Panc1 (cell line): ENCODE measurements at regions not wholly inside any gene's neighbourhood (a gene's known extent, or its start where the extent isn't known, plus 50 kb on each side); places are given as distances from the start of the nearest gene placed in this dataset.

Experiments
- ATAC-seq: fragments of 200-7000 bp; cut with Tn5 transposase; 2 replicates; pipeline ENCODE4 v1.9.1; 2020; ENCODE audit warnings: mild to moderate bottlenecking, moderate library complexity
- BruUV-seq: library from RNA; stranded (reverse); fragments of 400-500 nt; replicated peaks from 2 replicates; lab custom pipeline; 2021; lab: Mats Ljungman, UMichigan
- CTCF ChIA-PET: fragments of 300-600 bp; sonication (Branson Sonifier 250); formaldehyde crosslinking; loops from one replicate; lab custom pipeline; 2022; ENCODE audit warnings: antibody characterized with exemption; lab: Charles Lee
- POLR2A ChIA-PET: fragments of 300-600 bp; sonication (Branson Sonifier 250); formaldehyde crosslinking; loops from one replicate; lab custom pipeline; 2022; ENCODE audit warnings: antibody characterized with exemption; lab: Charles Lee
- DNase-seq: peaks from one replicate; pipeline ENCODE4 v3.0.0-alpha.2; 2010; ENCODE audit warnings: low read depth, low spot score
- H3K27ac ChIP-seq: 2 replicates; pipeline ENCODE4 v1.5.1; 2011; ENCODE audit warnings: mild to moderate bottlenecking, low read length, inconsistent platforms
- H3K27me3 ChIP-seq: fragments of 200-500 bp; sonication (Bioruptor generic); 2 replicates; pipeline ENCODE4 v1.6.0; 2014; ENCODE audit warnings: low read length, inconsistent platforms; ENCODE audit not compliant: control insufficient read depth, insufficient read depth
- H3K36me3 ChIP-seq: fragments of 200-500 bp; sonication (Bioruptor generic); 2 replicates; pipeline ENCODE4 v1.5.1; 2014; ENCODE audit warnings: inconsistent platforms, mild to moderate bottlenecking, low read length, moderate library complexity; ENCODE audit not compliant: control insufficient read depth, insufficient read depth
- H3K4me1 ChIP-seq: 2 replicates; pipeline ENCODE4 v1.5.1; 2011; ENCODE audit warnings: inconsistent platforms, mild to moderate bottlenecking, low read length, moderate library complexity; ENCODE audit not compliant: control insufficient read depth, insufficient read depth
- H3K4me3 ChIP-seq, 2 experiments: 2 replicates each; pipeline ENCODE4 v1.5.1; 2011 to 2012; ENCODE audit warnings: low read depth in 2 of 2, low read length in 2 of 2, mild to moderate bottlenecking in 2 of 2, inconsistent platforms in 1 of 2, moderate library complexity in 1 of 2
- H3K9me3 ChIP-seq: fragments of 200-500 bp; sonication (Bioruptor generic); 2 replicates; pipeline ENCODE4 v1.5.1; 2014; ENCODE audit warnings: low read depth, mild to moderate bottlenecking, inconsistent platforms, low read length, moderate library complexity; ENCODE audit not compliant: control insufficient read depth, insufficient read depth
- POLR2AphosphoS5 ChIP-seq: IDR thresholded peaks from 2 replicates; pipeline ENCODE4 v1.6.1; 2012; ENCODE audit warnings: mild to moderate bottlenecking, low read depth, low read length, moderate library complexity
- SIN3A ChIP-seq: IDR thresholded peaks from 2 replicates; pipeline ENCODE4 v1.6.1; 2012; ENCODE audit warnings: low read depth, mild to moderate bottlenecking, low read length, moderate library complexity, borderline replicate concordance; ENCODE audit not compliant: insufficient read depth
- TCF7L2 ChIP-seq: IDR thresholded peaks from 2 replicates; pipeline ENCODE4 v1.6.1; 2011; ENCODE audit warnings: mild to moderate bottlenecking, low read depth, low read length, inconsistent platforms
- in situ Hi-C: cut with HindIII; loops from 2 replicates; pipeline ENCODE4 v1.10.0; 2016; ENCODE audit warnings: low sequenced_read_pairs, low pct_unique_long_range_greater_than_20kb
- intact Hi-C: fragments of 100-400 bp; cut with micrococcal nuclease; formaldehyde crosslinking; loops from one replicate; pipeline ENCODE4 v1.10.0; 2022; ENCODE audit not compliant: unreplicated experiment
- TF ChIP-seq, protein P1 (sequence below): fragments of 450-650 bp; IDR thresholded peaks from 2 replicates; pipeline ENCODE4 v1.5.1; 2017; ENCODE audit warnings: mild to moderate bottlenecking
- TF ChIP-seq, protein P2 (sequence below), 2 experiments: IDR thresholded peaks; 2 replicates each; pipeline ENCODE4 v1.6.1; 2011 to 2012; ENCODE audit warnings: low read depth in 2 of 2, control low read depth in 1 of 2, low read length in 1 of 2, mild to moderate bottlenecking in 1 of 2, moderate library complexity in 1 of 2; ENCODE audit not compliant: insufficient read depth in 1 of 2

DNA sequence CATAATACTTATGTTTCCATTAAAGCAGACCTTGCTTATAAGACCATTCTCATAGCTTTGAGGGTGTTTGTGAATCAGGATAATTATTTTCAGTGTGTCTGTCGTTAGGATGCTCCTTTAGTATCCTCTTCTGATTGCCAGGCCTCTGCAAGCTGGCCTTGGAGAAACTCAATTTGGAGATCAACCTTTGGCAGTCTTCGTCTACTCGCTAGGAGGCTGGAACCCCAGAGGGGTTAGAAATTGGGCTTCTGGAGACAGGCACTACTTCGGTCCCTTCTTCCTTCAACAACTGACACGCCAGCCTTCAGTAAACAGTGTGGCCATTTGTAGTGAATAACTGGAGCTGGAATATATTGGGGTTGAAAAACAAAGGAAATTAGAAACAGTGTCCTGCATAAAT is 100.8 kb upstream of the CITED2 start:
- ChIA-PET POLR2A (no interaction called here), CTCF (no interaction called here)
- Histone ChIP-seq H3K4me1 (peaks cover 4% of the 10 kb centered on the region; the same call in 1 of the 2 replicates), H3K36me3 (no peaks in the 10 kb centered on the region), H3K4me3 (no peak overlapping the region), H3K9me3 (no peaks in the 10 kb centered on the region), H3K27ac (no peak overlapping the region; the same call in 1 of the 2 replicates), H3K27me3 (no peaks in the 10 kb centered on the region)
- intact Hi-C loops (no loop called here), in situ Hi-C loops (no loop called here)
- TF ChIP-seq, protein P1, sequence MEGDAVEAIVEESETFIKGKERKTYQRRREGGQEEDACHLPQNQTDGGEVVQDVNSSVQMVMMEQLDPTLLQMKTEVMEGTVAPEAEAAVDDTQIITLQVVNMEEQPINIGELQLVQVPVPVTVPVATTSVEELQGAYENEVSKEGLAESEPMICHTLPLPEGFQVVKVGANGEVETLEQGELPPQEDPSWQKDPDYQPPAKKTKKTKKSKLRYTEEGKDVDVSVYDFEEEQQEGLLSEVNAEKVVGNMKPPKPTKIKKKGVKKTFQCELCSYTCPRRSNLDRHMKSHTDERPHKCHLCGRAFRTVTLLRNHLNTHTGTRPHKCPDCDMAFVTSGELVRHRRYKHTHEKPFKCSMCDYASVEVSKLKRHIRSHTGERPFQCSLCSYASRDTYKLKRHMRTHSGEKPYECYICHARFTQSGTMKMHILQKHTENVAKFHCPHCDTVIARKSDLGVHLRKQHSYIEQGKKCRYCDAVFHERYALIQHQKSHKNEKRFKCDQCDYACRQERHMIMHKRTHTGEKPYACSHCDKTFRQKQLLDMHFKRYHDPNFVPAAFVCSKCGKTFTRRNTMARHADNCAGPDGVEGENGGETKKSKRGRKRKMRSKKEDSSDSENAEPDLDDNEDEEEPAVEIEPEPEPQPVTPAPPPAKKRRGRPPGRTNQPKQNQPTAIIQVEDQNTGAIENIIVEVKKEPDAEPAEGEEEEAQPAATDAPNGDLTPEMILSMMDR, result no peak
- TF ChIP-seq SIN3A (no peak), TCF7L2 (no peak), POLR2AphosphoS5 (no peak)
- BruUV-seq, result no TSS peak
- DNase-seq, result no peak
- ATAC-seq, result no peak

- ChIA-PET CTCF (interaction anchor here (0.6 kb wide), 1 partner anchor 12 kb away, joined by 3 read pairs; no protein-coding TSS in a partner anchor), POLR2A (interaction anchor here (0.6 kb wide), 2 partner anchors 36 to 1064 kb away, joined by 4 to 5 read pairs; no protein-coding TSS in a partner anchor)
- no peak for ATAC-seq
- Histone ChIP-seq H3K9me3 (no peaks in the 10 kb centered on the region), H3K27ac (peak overlapping the region; percentile 58; the same call in 1 of the 2 replicates), H3K4me3 (no peak overlapping the region), H3K4me1 (peaks cover 4% of the 10 kb centered on the region; the same call in 1 of the 2 replicates), H3K36me3 (no peaks in the 10 kb centered on the region), H3K27me3 (no peaks in the 10 kb centered on the region)
- TF ChIP-seq TCF7L2 (no peak), SIN3A (no peak), POLR2AphosphoS5 (no peak)
- TF ChIP-seq, protein P2, sequence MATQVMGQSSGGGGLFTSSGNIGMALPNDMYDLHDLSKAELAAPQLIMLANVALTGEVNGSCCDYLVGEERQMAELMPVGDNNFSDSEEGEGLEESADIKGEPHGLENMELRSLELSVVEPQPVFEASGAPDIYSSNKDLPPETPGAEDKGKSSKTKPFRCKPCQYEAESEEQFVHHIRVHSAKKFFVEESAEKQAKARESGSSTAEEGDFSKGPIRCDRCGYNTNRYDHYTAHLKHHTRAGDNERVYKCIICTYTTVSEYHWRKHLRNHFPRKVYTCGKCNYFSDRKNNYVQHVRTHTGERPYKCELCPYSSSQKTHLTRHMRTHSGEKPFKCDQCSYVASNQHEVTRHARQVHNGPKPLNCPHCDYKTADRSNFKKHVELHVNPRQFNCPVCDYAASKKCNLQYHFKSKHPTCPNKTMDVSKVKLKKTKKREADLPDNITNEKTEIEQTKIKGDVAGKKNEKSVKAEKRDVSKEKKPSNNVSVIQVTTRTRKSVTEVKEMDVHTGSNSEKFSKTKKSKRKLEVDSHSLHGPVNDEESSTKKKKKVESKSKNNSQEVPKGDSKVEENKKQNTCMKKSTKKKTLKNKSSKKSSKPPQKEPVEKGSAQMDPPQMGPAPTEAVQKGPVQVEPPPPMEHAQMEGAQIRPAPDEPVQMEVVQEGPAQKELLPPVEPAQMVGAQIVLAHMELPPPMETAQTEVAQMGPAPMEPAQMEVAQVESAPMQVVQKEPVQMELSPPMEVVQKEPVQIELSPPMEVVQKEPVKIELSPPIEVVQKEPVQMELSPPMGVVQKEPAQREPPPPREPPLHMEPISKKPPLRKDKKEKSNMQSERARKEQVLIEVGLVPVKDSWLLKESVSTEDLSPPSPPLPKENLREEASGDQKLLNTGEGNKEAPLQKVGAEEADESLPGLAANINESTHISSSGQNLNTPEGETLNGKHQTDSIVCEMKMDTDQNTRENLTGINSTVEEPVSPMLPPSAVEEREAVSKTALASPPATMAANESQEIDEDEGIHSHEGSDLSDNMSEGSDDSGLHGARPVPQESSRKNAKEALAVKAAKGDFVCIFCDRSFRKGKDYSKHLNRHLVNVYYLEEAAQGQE (IDR thresholded peaks at IDR 0.05; ENCODE audit: insufficient read depth in 1 of 2, low read depth in 2 of 2, low read length in 1 of 2), result no peak
- TF ChIP-seq, protein P1, result no peak
- intact Hi-C loops (no loop called here), in situ Hi-C loops (no loop called here)
- DNase-seq, result no peak
- BruUV-seq, result no TSS peak
Observed at GRCh38 chr6:139474145-139475108, 100.0 kb upstream of the CITED2 start.
